Loucy (cell line): ENCODE measurements at regions not wholly inside any gene's neighbourhood (a gene's known extent, or its start where the extent isn't known, plus 50 kb on each side); places are given as distances from the start of the nearest gene placed in this dataset.

Experiments used
- H2AFZ ChIP-seq: fragments of 200-600 bp; sonication (generic); 2 replicates; pipeline ENCODE4 v1.6.0; 2016; ENCODE audit warnings: antibody characterized with exemption, mild to moderate bottlenecking, low read length, moderate library complexity
- H3F3A ChIP-seq: fragments of 200-600 bp; 2 replicates; pipeline ENCODE4 v1.6.0; 2016; ENCODE audit warnings: antibody characterized with exemption, low read depth, mild to moderate bottlenecking
- H3K27me3 ChIP-seq: fragments of 200-600 bp; sonication (generic); 2 replicates; pipeline ENCODE4 v1.6.1; 2014; ENCODE audit warnings: low read length, mild to moderate bottlenecking; ENCODE audit not compliant: insufficient read depth, poor library complexity, severe bottlenecking
- H3K36me3 ChIP-seq: fragments of 200-600 bp; sonication (generic); 2 replicates; pipeline ENCODE4 v1.6.1; 2016; ENCODE audit warnings: low read length; ENCODE audit not compliant: insufficient read depth
- H3K4me1 ChIP-seq: fragments of 200-600 bp; sonication (generic); 2 replicates; pipeline ENCODE4 v1.5.1; 2014; ENCODE audit warnings: low read length, mild to moderate bottlenecking; ENCODE audit not compliant: insufficient read depth, poor library complexity, severe bottlenecking
- H3K4me2 ChIP-seq: fragments of 200-600 bp; sonication (generic); 2 replicates; pipeline ENCODE4 v1.6.0; 2014; ENCODE audit warnings: antibody characterized with exemption, low read length, low read depth, mild to moderate bottlenecking; ENCODE audit not compliant: poor library complexity, severe bottlenecking
- H3K4me3 ChIP-seq: fragments of 200-600 bp; sonication (generic); 2 replicates; pipeline ENCODE4 v1.5.1; 2014; ENCODE audit warnings: low read length, mild to moderate bottlenecking, mixed read lengths; ENCODE audit not compliant: poor library complexity, severe bottlenecking
- H3K79me2 ChIP-seq: fragments of 200-600 bp; sonication (generic); 2 replicates; pipeline ENCODE4 v1.6.1; 2014; ENCODE audit warnings: low read length; ENCODE audit not compliant: insufficient read depth
- H3K9ac ChIP-seq: fragments of 200-600 bp; sonication (generic); 2 replicates; pipeline ENCODE4 v1.6.0; 2014; ENCODE audit warnings: mild to moderate bottlenecking, low read depth, low read length, moderate library complexity; ENCODE audit not compliant: poor library complexity, severe bottlenecking
- H3K9me2 ChIP-seq: fragments of 200-600 bp; sonication (generic); replicated peaks from 2 replicates; pipeline ENCODE4 v1.6.1; 2016; ENCODE audit warnings: low read depth, low read length, mixed read lengths
- H3K9me3 ChIP-seq: fragments of 200-600 bp; sonication (generic); 2 replicates; pipeline ENCODE4 v1.6.1; 2014; ENCODE audit warnings: mild to moderate bottlenecking, antibody characterized with exemption, low read length, low read depth; ENCODE audit not compliant: insufficient read depth
- H4K20me1 ChIP-seq: fragments of 200-600 bp; sonication (generic); 2 replicates; pipeline ENCODE4 v1.6.0; 2014; ENCODE audit warnings: antibody characterized with exemption, low read length, mild to moderate bottlenecking; ENCODE audit not compliant: insufficient read depth, poor library complexity, severe bottlenecking
- CTCF ChIP-seq: fragments of 200-600 bp; sonication (generic); conservative IDR thresholded peaks from 2 replicates; pipeline ENCODE4 v1.5.1; 2014; ENCODE audit warnings: mild to moderate bottlenecking, antibody characterized with exemption, low read length
- EZH2phosphoT487 ChIP-seq: fragments of 200-600 bp; IDR thresholded peaks from 2 replicates; pipeline ENCODE4 v1.6.1; 2018; ENCODE audit warnings: antibody characterized with exemption, mild to moderate bottlenecking, moderate library complexity, borderline replicate concordance

- no peaks in the 10 kb centered on the region for H3K36me3 ChIP-seq
- TF ChIP-seq EZH2phosphoT487 = no peak
- no peak for TF ChIP-seq CTCF
- no peak overlapping the region for H2AFZ ChIP-seq
- H3K9ac ChIP-seq = no peak overlapping the region
- no peaks in the 10 kb centered on the region for H3K4me1 ChIP-seq
- no peaks in the 10 kb centered on the region for H3K9me2 ChIP-seq
- no peak overlapping the region for H3K4me2 ChIP-seq
- no peaks in the 10 kb centered on the region for H3K79me2 ChIP-seq
- H3F3A ChIP-seq = no peaks in the 10 kb centered on the region
- H3K9me3 ChIP-seq = no peaks in the 10 kb centered on the region
- peaks cover 4% of the 10 kb centered on the region for H3K27me3 ChIP-seq
- H3K4me3 ChIP-seq = no peak overlapping the region
- H4K20me1 ChIP-seq = no peaks in the 10 kb centered on the region
These were observed 59.0 kb upstream of the ODC1 start for GRCh38 chr2:10507106-10507505.

- Histone ChIP-seq H3K4me3 (no peak overlapping the region), H3K4me2 (no peak overlapping the region), H3F3A (no peaks in the 10 kb centered on the region), H2AFZ (no peak overlapping the region), H3K9me2 (no peaks in the 10 kb centered on the region), H3K9ac (no peak overlapping the region), H3K79me2 (no peaks in the 10 kb centered on the region), H3K27me3 (peaks cover 4% of the 10 kb centered on the region), H3K4me1 (no peaks in the 10 kb centered on the region), H4K20me1 (no peaks in the 10 kb centered on the region), H3K9me3 (no peaks in the 10 kb centered on the region), H3K36me3 (no peaks in the 10 kb centered on the region)
- no peak for TF ChIP-seq EZH2phosphoT487
- no peak for TF ChIP-seq CTCF
These were observed 57.1 kb upstream of the ODC1 start for GRCh38 chr2:10504994-10505820.

- TF ChIP-seq CTCF (no peak), EZH2phosphoT487 (no peak)
- Histone ChIP-seq H3K4me1 (no peaks in the 10 kb centered on the region), H3K79me2 (no peaks in the 10 kb centered on the region), H2AFZ (no peak overlapping the region), H3K9me3 (no peaks in the 10 kb centered on the region), H3K27me3 (peaks cover 4% of the 10 kb centered on the region), H3K9ac (no peak overlapping the region), H3F3A (no peaks in the 10 kb centered on the region), H3K36me3 (no peaks in the 10 kb centered on the region), H3K4me3 (no peak overlapping the region), H3K4me2 (no peak overlapping the region), H4K20me1 (no peaks in the 10 kb centered on the region), H3K9me2 (no peaks in the 10 kb centered on the region)
These were observed 56.4 kb upstream of the ODC1 start for GRCh38 chr2:10504370-10504993.
